A673 (cell line): ENCODE measurements at regions not wholly inside any gene's neighbourhood (a gene's known extent, or its start where the extent isn't known, plus 50 kb on each side); places are given as distances from the start of the nearest gene placed in this dataset.

Source experiments
- BruUV-seq: library from RNA; stranded (reverse); fragments of 400-500 nt; replicated peaks from 2 replicates; lab custom pipeline; 2021; lab: Mats Ljungman, UMichigan
- CTCF ChIA-PET: fragments of 300-600 bp; sonication (Branson Sonifier 250); formaldehyde crosslinking; loops from one replicate; lab custom pipeline; 2022; ENCODE audit warnings: antibody characterized with exemption; lab: Charles Lee
- POLR2A ChIA-PET: fragments of 300-600 bp; sonication (Branson Sonifier 250); formaldehyde crosslinking; loops from one replicate; lab custom pipeline; 2022; ENCODE audit warnings: antibody characterized with exemption; ENCODE audit not compliant: low non-redundant PET; lab: Charles Lee
- DNase-seq: peaks from one replicate; pipeline ENCODE4 v3.0.0-alpha.2; 2015; ENCODE audit warnings: low spot score
- H3K27ac ChIP-seq: fragments of 200-600 bp; sonication (generic); 2 replicates; pipeline ENCODE4 v1.5.1; 2016; ENCODE audit warnings: mixed run types, low read depth, mild to moderate bottlenecking, mixed read lengths, antibody characterized with exemption, low read length; ENCODE audit not compliant: poor library complexity, severe bottlenecking
- H3K27me3 ChIP-seq: fragments of 200-600 bp; sonication (generic); replicated peaks from 2 replicates; pipeline ENCODE4 v1.6.1; 2017; ENCODE audit warnings: mixed run types, low read depth, mild to moderate bottlenecking, mixed read lengths, antibody characterized with exemption, low read length; ENCODE audit not compliant: insufficient read depth, poor library complexity
- H3K36me3 ChIP-seq: fragments of 200-600 bp; sonication (generic); 2 replicates; pipeline ENCODE4 v1.6.1; 2016; ENCODE audit warnings: mixed run types, mild to moderate bottlenecking, mixed read lengths, antibody characterized with exemption, low read length; ENCODE audit not compliant: insufficient read depth, poor library complexity, severe bottlenecking
- H3K4me1 ChIP-seq: fragments of 200-600 bp; sonication (generic); 2 replicates; pipeline ENCODE4 v1.6.1; 2017; ENCODE audit warnings: mixed run types, mild to moderate bottlenecking, mixed read lengths, antibody characterized with exemption, low read length; ENCODE audit not compliant: insufficient read depth, poor library complexity, severe bottlenecking
- H3K4me3 ChIP-seq: fragments of 200-600 bp; sonication (generic); 2 replicates; pipeline ENCODE4 v1.5.1; 2016; ENCODE audit warnings: low read depth, mixed run types, mild to moderate bottlenecking, mixed read lengths, low read length; ENCODE audit not compliant: poor library complexity, severe bottlenecking
- H3K9me3 ChIP-seq: fragments of 200-600 bp; sonication (generic); 2 replicates; pipeline ENCODE4 v1.6.1; 2016; ENCODE audit warnings: mixed run types, low read depth, mild to moderate bottlenecking, mixed read lengths, antibody characterized with exemption, low read length; ENCODE audit not compliant: poor library complexity, severe bottlenecking
- CTCF ChIP-seq: fragments of 300-800, 200-600 bp; sonication (generic); conservative IDR thresholded peaks from 2 replicates; pipeline ENCODE4 v1.5.1; 2017; ENCODE audit warnings: low read depth, mild to moderate bottlenecking, antibody characterized with exemption, low read length, moderate library complexity, mixed read lengths
- EZH2 ChIP-seq: fragments of 200-600 bp; sonication (generic); IDR thresholded peaks from 2 replicates; pipeline ENCODE4 v1.6.1; 2017; ENCODE audit warnings: borderline replicate concordance, low read depth, mild to moderate bottlenecking, mixed read lengths, antibody characterized with exemption, low read length; ENCODE audit not compliant: poor library complexity, severe bottlenecking
- intact Hi-C: fragments of 100-400 bp; cut with micrococcal nuclease; formaldehyde crosslinking; loops from one replicate; pipeline ENCODE4 v1.10.0; 2022; ENCODE audit not compliant: unreplicated experiment

GRCh38 chr4:57635910-57636309 is 525.7 kb upstream of the IGFBP7 start:
- BruUV-seq: no TSS peak
- no peak for DNase-seq
- Histone ChIP-seq H3K27me3 (no peaks in the 10 kb centered on the region), H3K4me3 (no peak overlapping the region), H3K9me3 (no peaks in the 10 kb centered on the region), H3K36me3 (no peaks in the 10 kb centered on the region), H3K27ac (no peak overlapping the region), H3K4me1 (no peaks in the 10 kb centered on the region)
- intact Hi-C loops: no loop called here
- TF ChIP-seq CTCF (no peak), EZH2 (no peak)
- POLR2A ChIA-PET: no interaction called here
- CTCF ChIA-PET: no interaction called here

- Histone ChIP-seq H3K27me3 (no peaks in the 10 kb centered on the region), H3K36me3 (no peaks in the 10 kb centered on the region), H3K4me3 (no peak overlapping the region), H3K4me1 (no peaks in the 10 kb centered on the region), H3K27ac (no peak overlapping the region), H3K9me3 (no peaks in the 10 kb centered on the region)
- intact Hi-C loops: no loop called here
- TF ChIP-seq EZH2: no peak
- TF ChIP-seq CTCF: no peak
- ChIA-PET CTCF (no interaction called here), POLR2A (no interaction called here)
- BruUV-seq: no TSS peak
- DNase-seq: no peak
These were observed 523.2 kb upstream of the IGFBP7 start for GRCh38 chr4:57633212-57633859.

- TF ChIP-seq EZH2 (no peak), CTCF (no peak)
- H3K36me3 ChIP-seq: no peaks in the 10 kb centered on the region
- BruUV-seq: no TSS peak
- CTCF ChIA-PET: no interaction called here
- no peak overlapping the region for H3K4me3 ChIP-seq
- POLR2A ChIA-PET: no interaction called here
- intact Hi-C loops: no loop called here
- DNase-seq: no peak
- no peaks in the 10 kb centered on the region for H3K9me3 ChIP-seq
- no peaks in the 10 kb centered on the region for H3K27me3 ChIP-seq
- no peaks in the 10 kb centered on the region for H3K4me1 ChIP-seq
- no peak overlapping the region for H3K27ac ChIP-seq
These were observed 522.4 kb upstream of the IGFBP7 start for GRCh38 chr4:57632564-57632963.
